ENCODE measurements at regions not wholly inside any gene's neighbourhood (a gene's known extent, or its start where the extent isn't known, plus 50 kb on each side); places are given as distances from the start of the nearest gene placed in this dataset.

DNA sequence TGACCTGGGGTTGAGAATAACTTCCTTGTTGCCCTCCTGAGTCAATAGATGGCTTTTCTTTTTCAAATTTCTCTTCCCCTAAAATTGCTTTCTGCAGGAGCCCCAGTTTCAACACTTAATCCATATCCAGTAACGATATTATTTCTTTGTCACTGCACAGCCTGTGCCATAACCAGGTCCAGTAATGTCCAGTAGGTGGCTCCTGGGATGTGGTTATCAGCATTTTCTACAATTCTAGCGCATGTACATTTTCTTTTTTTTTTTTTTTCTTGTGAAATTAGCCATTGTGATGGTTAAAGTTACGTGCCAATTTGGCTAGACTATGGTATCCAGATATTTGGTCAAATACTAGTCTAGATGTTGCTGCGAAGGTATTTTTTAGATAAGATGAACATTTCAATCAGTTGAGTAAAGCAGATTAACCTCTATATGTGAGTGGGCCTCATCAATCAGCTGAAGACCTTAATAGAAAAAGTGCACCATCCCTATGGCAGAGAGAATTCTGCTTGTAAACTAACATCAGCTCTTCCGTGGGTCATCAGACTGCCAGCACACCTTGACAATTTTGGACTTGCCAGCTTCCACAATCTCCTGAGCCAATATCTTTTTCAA lies 72.9 kb upstream of the SCG2 start:
- BruUV-seq (replicated peaks) = no TSS peak
- H3K4me3 Mint-ChIP-seq (ENCODE audit: low read depth, unreplicated experiment) = no peak overlapping the region
- H3K36me3 Mint-ChIP-seq (ENCODE audit: insufficient read depth, unreplicated experiment) = peaks cover 4% of the 10 kb centered on the region
- CTCF ChIA-PET = interaction anchor here (0.7 to 1.9 kb wide), 3 partner anchors 22 to 227 kb away, joined by 4 read pairs; no protein-coding TSS in a partner anchor
- no peaks in the 10 kb centered on the region for H3K27me3 Mint-ChIP-seq (ENCODE audit: unreplicated experiment)
- peaks cover 27% of the 10 kb centered on the region for H3K4me1 Mint-ChIP-seq (ENCODE audit: low read depth, unreplicated experiment)
- peak; percentile 69 for DNase-seq
- TF ChIP-seq, protein P1, sequence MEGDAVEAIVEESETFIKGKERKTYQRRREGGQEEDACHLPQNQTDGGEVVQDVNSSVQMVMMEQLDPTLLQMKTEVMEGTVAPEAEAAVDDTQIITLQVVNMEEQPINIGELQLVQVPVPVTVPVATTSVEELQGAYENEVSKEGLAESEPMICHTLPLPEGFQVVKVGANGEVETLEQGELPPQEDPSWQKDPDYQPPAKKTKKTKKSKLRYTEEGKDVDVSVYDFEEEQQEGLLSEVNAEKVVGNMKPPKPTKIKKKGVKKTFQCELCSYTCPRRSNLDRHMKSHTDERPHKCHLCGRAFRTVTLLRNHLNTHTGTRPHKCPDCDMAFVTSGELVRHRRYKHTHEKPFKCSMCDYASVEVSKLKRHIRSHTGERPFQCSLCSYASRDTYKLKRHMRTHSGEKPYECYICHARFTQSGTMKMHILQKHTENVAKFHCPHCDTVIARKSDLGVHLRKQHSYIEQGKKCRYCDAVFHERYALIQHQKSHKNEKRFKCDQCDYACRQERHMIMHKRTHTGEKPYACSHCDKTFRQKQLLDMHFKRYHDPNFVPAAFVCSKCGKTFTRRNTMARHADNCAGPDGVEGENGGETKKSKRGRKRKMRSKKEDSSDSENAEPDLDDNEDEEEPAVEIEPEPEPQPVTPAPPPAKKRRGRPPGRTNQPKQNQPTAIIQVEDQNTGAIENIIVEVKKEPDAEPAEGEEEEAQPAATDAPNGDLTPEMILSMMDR (IDR thresholded peaks at IDR 0.05; ENCODE audit: unreplicated experiment) = peak; percentile 70
- intact Hi-C loops (cut with micrococcal nuclease; ENCODE audit: unreplicated experiment) = loop anchor here (5.0 to 10.0 kb wide), 3 partner anchors 122 to 703 kb away; no protein-coding TSS in a partner anchor
- peak overlapping the region; percentile 25 for H3K27ac Mint-ChIP-seq (ENCODE audit: unreplicated experiment)
- no peaks in the 10 kb centered on the region for H3K9me3 Mint-ChIP-seq (ENCODE audit: low read depth, unreplicated experiment)

DNA sequence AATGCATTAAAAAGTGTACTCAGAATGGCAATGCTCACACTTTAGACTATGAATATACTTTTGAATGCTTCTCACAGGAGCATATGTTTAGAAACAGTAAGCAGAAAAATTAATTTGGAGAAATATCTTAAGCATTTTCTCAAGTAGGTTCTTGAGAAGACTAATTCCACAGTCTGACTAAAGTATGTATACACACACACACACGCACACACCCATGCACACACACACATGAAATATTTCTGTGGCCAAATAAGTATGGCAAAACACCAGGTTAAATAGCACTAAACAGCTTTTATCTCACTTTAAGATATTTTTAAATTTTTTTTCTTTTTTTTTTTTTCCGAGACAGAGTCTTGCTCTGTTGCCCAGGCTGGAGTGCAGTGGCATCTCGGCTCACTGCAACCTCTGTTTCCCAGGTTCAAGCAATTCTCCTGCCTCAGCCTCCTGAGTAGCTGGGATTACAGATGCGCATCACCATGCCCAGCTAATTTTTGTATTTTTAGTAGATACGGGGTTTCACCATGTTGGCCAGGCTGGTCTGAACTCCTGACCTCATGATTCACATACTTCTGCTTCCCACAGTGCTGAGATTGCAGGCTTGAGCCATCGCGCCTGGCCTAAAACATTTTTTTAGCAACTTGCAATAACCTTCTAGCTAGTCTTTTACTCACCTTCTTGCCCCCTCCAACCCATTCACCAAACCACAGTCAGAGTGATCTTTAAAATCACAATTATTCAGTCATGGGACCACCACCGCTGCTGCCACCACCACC lies 67.5 kb upstream of the SCG2 start:
- Mint-ChIP-seq H3K9me3 (ENCODE audit: low read depth, unreplicated experiment) (no peaks in the 10 kb centered on the region), H3K27ac (ENCODE audit: unreplicated experiment) (no peak overlapping the region), H3K4me3 (ENCODE audit: low read depth, unreplicated experiment) (no peak overlapping the region), H3K36me3 (ENCODE audit: insufficient read depth, unreplicated experiment) (peaks cover 4% of the 10 kb centered on the region), H3K4me1 (ENCODE audit: low read depth, unreplicated experiment) (peaks cover 10% of the 10 kb centered on the region), H3K27me3 (ENCODE audit: unreplicated experiment) (no peaks in the 10 kb centered on the region)
- no TSS peak for BruUV-seq (replicated peaks)
- CTCF ChIA-PET = no interaction called here
- intact Hi-C loops (cut with micrococcal nuclease; ENCODE audit: unreplicated experiment) = loop anchor here (10.0 kb wide), 1 partner anchor 215 kb away; no protein-coding TSS in a partner anchor
- TF ChIP-seq, protein P1 (IDR thresholded peaks at IDR 0.05; ENCODE audit: unreplicated experiment) = no peak
- DNase-seq = no peak

DNA sequence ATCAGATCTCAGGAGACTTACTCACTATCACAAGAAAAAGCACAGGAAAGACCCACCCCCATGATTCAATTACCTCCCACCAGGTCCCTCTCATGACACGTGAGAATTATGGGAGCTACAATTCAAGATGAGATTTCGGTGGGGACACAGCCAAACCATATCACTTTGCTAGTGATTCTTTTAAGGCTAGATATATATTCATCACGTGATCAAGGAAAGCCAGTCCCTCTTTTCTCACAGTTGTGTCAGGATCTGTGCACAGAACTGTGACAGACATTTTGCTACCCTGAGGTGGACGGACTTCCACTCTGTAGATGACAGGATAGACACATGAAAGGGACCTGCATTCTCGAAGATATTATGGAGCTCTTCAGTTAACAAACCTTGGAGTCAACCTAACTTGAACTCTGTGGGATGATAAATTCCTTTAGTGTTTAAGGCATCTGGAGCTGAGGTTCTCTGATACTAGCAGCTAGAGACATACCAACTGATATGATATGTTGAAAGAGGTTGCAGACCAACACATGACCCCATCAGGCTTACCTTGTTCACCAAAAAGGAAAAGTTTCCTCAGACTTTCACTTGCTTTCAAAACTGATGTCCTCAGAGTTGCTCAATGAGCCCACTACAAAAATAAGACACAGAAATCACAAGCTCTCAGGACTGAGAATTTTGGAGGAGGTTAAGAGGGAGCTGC lies 66.3 kb upstream of the SCG2 start:
- TF ChIP-seq, protein P1 (IDR thresholded peaks at IDR 0.05; ENCODE audit: unreplicated experiment) = no peak
- intact Hi-C loops (cut with micrococcal nuclease; ENCODE audit: unreplicated experiment) = no loop called here
- DNase-seq = no peak
- Mint-ChIP-seq H3K27me3 (ENCODE audit: unreplicated experiment) (no peaks in the 10 kb centered on the region), H3K4me3 (ENCODE audit: low read depth, unreplicated experiment) (no peak overlapping the region), H3K9me3 (ENCODE audit: low read depth, unreplicated experiment) (no peaks in the 10 kb centered on the region), H3K27ac (ENCODE audit: unreplicated experiment) (no peak overlapping the region), H3K36me3 (ENCODE audit: insufficient read depth, unreplicated experiment) (peaks cover 4% of the 10 kb centered on the region), H3K4me1 (ENCODE audit: low read depth, unreplicated experiment) (peaks cover 9% of the 10 kb centered on the region)
- CTCF ChIA-PET = interaction anchor here (0.6 to 1.1 kb wide), 2 partner anchors 9 to 697 kb away, joined by 3 to 4 read pairs; no protein-coding TSS in a partner anchor
- no TSS peak for BruUV-seq (replicated peaks)

DNA sequence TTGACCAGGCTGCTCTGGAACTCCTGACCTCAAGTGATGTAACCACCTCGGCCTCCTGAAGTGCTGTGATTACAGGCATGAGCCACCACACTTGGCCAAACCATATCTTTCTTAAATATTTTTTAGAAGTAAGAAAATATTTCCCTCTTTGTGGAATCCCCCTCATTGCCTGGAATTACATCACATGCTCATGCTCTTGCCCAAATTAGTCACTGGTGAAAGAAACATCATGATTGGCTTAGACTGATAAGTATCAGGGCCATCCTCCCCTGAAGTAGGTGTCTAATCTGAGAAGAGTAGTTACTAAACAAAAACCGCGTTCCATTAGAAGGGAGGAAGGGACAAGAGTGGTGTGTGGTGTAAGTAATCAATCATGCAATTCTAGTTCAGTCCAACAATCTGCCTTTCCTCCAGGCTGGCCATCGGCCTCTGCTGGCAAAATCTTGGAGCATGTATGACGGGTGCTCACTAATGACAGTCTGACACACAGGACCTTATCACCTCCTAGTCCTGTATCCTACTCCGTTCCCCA lies 52.3 kb upstream of the SCG2 start:
- no peaks in the 10 kb centered on the region for H3K36me3 Mint-ChIP-seq (ENCODE audit: insufficient read depth, unreplicated experiment)
- no TSS peak for BruUV-seq (replicated peaks)
- H3K27me3 Mint-ChIP-seq (ENCODE audit: unreplicated experiment) = no peaks in the 10 kb centered on the region
- no peak overlapping the region for H3K4me3 Mint-ChIP-seq (ENCODE audit: low read depth, unreplicated experiment)
- intact Hi-C loops (cut with micrococcal nuclease; ENCODE audit: unreplicated experiment) = no loop called here
- CTCF ChIA-PET = no interaction called here
- no peaks in the 10 kb centered on the region for H3K4me1 Mint-ChIP-seq (ENCODE audit: low read depth, unreplicated experiment)
- no peak for DNase-seq
- no peak overlapping the region for H3K27ac Mint-ChIP-seq (ENCODE audit: unreplicated experiment)
- TF ChIP-seq, protein P1 (IDR thresholded peaks at IDR 0.05; ENCODE audit: unreplicated experiment) = no peak
- H3K9me3 Mint-ChIP-seq (ENCODE audit: low read depth, unreplicated experiment) = no peaks in the 10 kb centered on the region

Data from Calu3 (cell line).